ENCODE measurements at regions not wholly inside any gene's neighbourhood (a gene's known extent, or its start where the extent isn't known, plus 50 kb on each side); places are given as distances from the start of the nearest gene placed in this dataset.

DNA sequence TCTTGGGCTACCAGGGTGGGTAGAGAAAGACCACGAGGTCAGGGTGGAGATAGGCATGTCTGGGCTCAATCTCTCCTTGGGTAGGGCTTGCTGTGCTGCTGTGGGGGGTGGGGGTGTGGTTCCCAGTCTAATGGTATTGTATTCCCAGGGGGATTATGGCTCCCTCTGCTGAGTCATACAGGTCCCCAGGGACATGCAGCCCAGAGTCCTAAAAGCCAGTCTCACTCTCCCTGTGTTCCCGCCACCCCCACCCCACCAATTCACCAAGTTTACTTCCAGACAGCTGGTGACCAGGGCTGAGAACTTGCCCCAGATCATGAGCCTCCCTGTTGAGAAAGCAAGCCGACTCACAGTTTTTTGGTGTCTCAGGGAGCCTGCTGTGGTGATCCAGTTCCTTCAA lies 367.6 kb downstream of the C12orf75 start:
- no peak overlapping the region for H3K4me3 ChIP-seq (ENCODE audit: low read length)
- no peak overlapping the region for H3K27ac ChIP-seq (ENCODE audit: low read length)
- H3K36me3 ChIP-seq (ENCODE audit: control insufficient read depth, insufficient read depth, low read length): no peaks in the 10 kb centered on the region
- H3K27ac Mint-ChIP-seq: no peak overlapping the region
- no peaks in the 10 kb centered on the region for H3K36me3 Mint-ChIP-seq
- no peaks in the 10 kb centered on the region for H3K4me1 ChIP-seq (ENCODE audit: control insufficient read depth, insufficient read depth, low read length)
- 83% methylated on average over 3 of the region's 3 CpGs for WGBS (ENCODE audit: insufficient coverage)
- H3K9me3 ChIP-seq (ENCODE audit: control insufficient read depth, insufficient read depth, low read length): peaks cover 5% of the 10 kb centered on the region
- H3K4me3 Mint-ChIP-seq: no peak overlapping the region
- ATAC-seq: no peak
- no peak for DNase-seq
- intact Hi-C loops (cut with micrococcal nuclease): no loop called here
- no peak for TF ChIP-seq CTCF (IDR thresholded peaks at IDR 0.05)
- peaks cover 0 to 3% of the 10 kb centered on the region in 2 donors for H3K9me3 Mint-ChIP-seq
- no peaks in the 10 kb centered on the region for H3K4me1 Mint-ChIP-seq
- peaks cover 11 to 19% of the 10 kb centered on the region in 2 donors for H3K27me3 Mint-ChIP-seq (ENCODE audit: low read depth in 2 of 2)
- no peaks in the 10 kb centered on the region for H3K27me3 ChIP-seq (ENCODE audit: control insufficient read depth, insufficient read depth, low read length)

DNA sequence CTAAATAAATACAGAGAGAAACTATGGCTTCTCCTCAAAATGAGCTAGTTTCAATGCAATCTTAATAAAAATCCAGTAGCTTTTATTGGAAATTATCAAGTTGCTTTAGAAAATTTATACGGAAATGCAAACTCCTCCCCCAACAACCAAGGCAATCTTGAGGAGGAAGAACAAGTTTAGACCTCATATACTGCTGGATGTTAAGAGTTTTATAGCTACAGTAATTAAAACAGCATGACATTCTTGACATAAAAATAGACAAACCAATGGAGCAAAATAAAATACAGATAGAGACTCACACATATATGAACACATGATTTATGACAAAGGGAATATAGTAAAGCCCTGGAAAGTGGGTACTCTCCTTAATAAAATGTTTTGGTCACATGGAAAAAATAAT lies 368.7 kb downstream of the C12orf75 start:
- no peak overlapping the region for H3K4me3 Mint-ChIP-seq
- Histone ChIP-seq H3K27ac (ENCODE audit: low read length) (no peak overlapping the region), H3K27me3 (ENCODE audit: control insufficient read depth, insufficient read depth, low read length) (no peaks in the 10 kb centered on the region), H3K9me3 (ENCODE audit: control insufficient read depth, insufficient read depth, low read length) (peaks cover 5% of the 10 kb centered on the region), H3K4me1 (ENCODE audit: control insufficient read depth, insufficient read depth, low read length) (no peaks in the 10 kb centered on the region), H3K36me3 (ENCODE audit: control insufficient read depth, insufficient read depth, low read length) (no peaks in the 10 kb centered on the region), H3K4me3 (ENCODE audit: low read length) (no peak overlapping the region)
- H3K9me3 Mint-ChIP-seq: peaks cover 0 to 3% of the 10 kb centered on the region in 2 donors
- WGBS (ENCODE audit: insufficient coverage): no CpG with 5 or more reads among the region's 1 CpG
- no peaks in the 10 kb centered on the region for H3K4me1 Mint-ChIP-seq
- ATAC-seq (no peak), DNase-seq (no peak)
- no peak overlapping the region for H3K27ac Mint-ChIP-seq
- no peaks in the 10 kb centered on the region for H3K36me3 Mint-ChIP-seq
- H3K27me3 Mint-ChIP-seq (ENCODE audit: low read depth in 2 of 2): peaks cover 11 to 20% of the 10 kb centered on the region in 2 donors
- intact Hi-C loops (cut with micrococcal nuclease): no loop called here
- TF ChIP-seq CTCF (IDR thresholded peaks at IDR 0.05): no peak

GRCh38 chr12:105704787-105705186 lies 374.3 kb downstream of the C12orf75 start:
- Histone ChIP-seq H3K9me3 (ENCODE audit: control insufficient read depth, insufficient read depth, low read length) (no peaks in the 10 kb centered on the region), H3K27me3 (ENCODE audit: control insufficient read depth, insufficient read depth, low read length) (no peaks in the 10 kb centered on the region), H3K4me1 (ENCODE audit: control insufficient read depth, insufficient read depth, low read length) (no peaks in the 10 kb centered on the region), H3K36me3 (ENCODE audit: control insufficient read depth, insufficient read depth, low read length) (no peaks in the 10 kb centered on the region), H3K4me3 (ENCODE audit: low read length) (no peak overlapping the region), H3K27ac (ENCODE audit: low read length) (no peak overlapping the region)
- Mint-ChIP-seq H3K4me1 (no peaks in the 10 kb centered on the region), H3K27me3 (ENCODE audit: low read depth in 2 of 2) (peaks cover 8 to 16% of the 10 kb centered on the region in 2 donors), H3K4me3 (no peak overlapping the region), H3K27ac (no peak overlapping the region), H3K36me3 (no peaks in the 10 kb centered on the region), H3K9me3 (no peaks in the 10 kb centered on the region)
- intact Hi-C loops (cut with micrococcal nuclease): loop anchor here (2.0 kb wide), 1 partner anchor 432 kb away; no protein-coding TSS in a partner anchor
- ATAC-seq (no peak), DNase-seq (no peak)
- no peak for TF ChIP-seq CTCF (IDR thresholded peaks at IDR 0.05)
- WGBS (ENCODE audit: insufficient coverage): 88% methylated on average over 6 of the region's 6 CpGs

DNA sequence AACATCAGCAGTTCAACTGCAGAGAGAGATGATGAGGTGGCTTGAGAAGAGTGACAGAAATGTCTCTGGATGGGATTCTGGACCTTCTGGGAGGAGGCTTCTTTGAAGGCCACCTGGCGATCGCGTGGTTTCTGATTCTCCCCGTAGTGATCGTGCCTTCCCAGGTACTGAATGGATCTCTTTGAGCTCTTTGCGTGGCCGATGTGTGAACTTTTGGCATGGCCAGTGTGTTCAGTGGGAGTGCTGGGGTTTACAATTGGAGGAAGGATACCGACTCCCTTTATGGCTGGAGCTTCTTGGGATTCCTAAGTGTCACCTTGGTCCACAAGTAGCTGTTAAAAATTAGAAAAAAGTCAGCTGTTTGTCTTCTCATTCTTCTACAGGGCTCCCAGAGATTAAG lies 374.7 kb downstream of the C12orf75 start:
- 83% methylated on average over 8 of the region's 8 CpGs for WGBS (ENCODE audit: insufficient coverage)
- Histone ChIP-seq H3K36me3 (ENCODE audit: control insufficient read depth, insufficient read depth, low read length) (no peaks in the 10 kb centered on the region), H3K4me1 (ENCODE audit: control insufficient read depth, insufficient read depth, low read length) (no peaks in the 10 kb centered on the region), H3K4me3 (ENCODE audit: low read length) (no peak overlapping the region), H3K9me3 (ENCODE audit: control insufficient read depth, insufficient read depth, low read length) (no peaks in the 10 kb centered on the region), H3K27me3 (ENCODE audit: control insufficient read depth, insufficient read depth, low read length) (no peaks in the 10 kb centered on the region), H3K27ac (ENCODE audit: low read length) (no peak overlapping the region)
- H3K27me3 Mint-ChIP-seq (ENCODE audit: low read depth in 2 of 2): peaks cover 8 to 16% of the 10 kb centered on the region in 2 donors
- no peaks in the 10 kb centered on the region for H3K4me1 Mint-ChIP-seq
- ATAC-seq: no peak
- no peak for DNase-seq
- no peak for TF ChIP-seq CTCF (IDR thresholded peaks at IDR 0.05)
- H3K4me3 Mint-ChIP-seq: no peak overlapping the region
- H3K36me3 Mint-ChIP-seq: no peaks in the 10 kb centered on the region
- no peaks in the 10 kb centered on the region for H3K9me3 Mint-ChIP-seq
- no peak overlapping the region for H3K27ac Mint-ChIP-seq
- intact Hi-C loops (cut with micrococcal nuclease): loop anchor here (2.0 kb wide), 1 partner anchor 432 kb away; no protein-coding TSS in a partner anchor

Data from natural killer cell (primary cell).